HG03280 (cell line): ENCODE measurements at regions not wholly inside any gene's neighbourhood (a gene's known extent, or its start where the extent isn't known, plus 50 kb on each side); places are given as distances from the start of the nearest gene placed in this dataset.
"Not testable (repeated sequence)": the region's sequence is repeated elsewhere in the genome, so short reads cannot be mapped to it uniquely, and the experiment has no call there.

Experiments
- ATAC-seq: cut with Tn5 transposase; IDR thresholded peaks from one replicate; pipeline ENCODE4 v1.9.1; 2021; ENCODE audit warnings: mild to moderate bottlenecking, moderate library complexity; ENCODE audit not compliant: unreplicated experiment

DNA sequence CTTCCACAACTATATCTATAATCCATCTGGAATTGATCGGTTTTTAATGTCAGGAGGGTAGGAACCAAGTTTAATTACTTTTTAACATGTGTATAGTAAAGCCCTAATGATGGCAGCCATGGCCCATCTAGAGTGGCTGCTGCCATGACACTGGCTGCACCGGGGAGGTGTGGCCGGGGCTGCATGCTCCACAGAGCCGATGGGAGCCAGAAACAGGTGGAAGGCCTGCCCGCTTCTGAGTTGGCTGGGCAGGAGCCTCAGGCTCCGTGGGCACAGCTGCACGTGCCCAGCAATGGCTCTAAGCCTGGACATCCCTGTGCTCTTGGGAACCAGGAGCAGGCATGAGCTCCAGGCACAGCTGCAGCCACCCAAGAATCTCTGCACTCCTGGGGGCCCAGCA lies 73.0 kb downstream of the GBP6 start:
- ATAC-seq, result no peak

DNA sequence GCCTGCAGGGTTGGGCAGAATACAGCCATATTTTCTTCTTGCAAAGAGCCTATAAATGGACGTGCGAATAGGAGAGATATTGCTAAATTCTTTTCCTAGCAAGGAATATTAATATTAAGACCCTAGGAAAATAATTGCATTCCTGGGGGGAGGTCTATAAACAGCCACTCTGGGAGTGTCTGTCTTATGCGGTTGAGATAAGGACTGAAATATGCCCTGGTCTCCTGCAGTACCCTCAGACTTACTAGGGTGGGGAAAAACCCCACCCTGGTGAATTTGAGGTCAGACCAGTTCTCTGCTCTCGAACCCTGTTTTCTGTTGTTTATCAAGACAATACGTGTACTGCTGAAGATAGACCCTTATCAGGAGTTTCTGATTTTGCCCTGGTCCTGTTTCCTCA lies 74.4 kb downstream of the GBP6 start:
- not testable (repeated sequence) for ATAC-seq

DNA sequence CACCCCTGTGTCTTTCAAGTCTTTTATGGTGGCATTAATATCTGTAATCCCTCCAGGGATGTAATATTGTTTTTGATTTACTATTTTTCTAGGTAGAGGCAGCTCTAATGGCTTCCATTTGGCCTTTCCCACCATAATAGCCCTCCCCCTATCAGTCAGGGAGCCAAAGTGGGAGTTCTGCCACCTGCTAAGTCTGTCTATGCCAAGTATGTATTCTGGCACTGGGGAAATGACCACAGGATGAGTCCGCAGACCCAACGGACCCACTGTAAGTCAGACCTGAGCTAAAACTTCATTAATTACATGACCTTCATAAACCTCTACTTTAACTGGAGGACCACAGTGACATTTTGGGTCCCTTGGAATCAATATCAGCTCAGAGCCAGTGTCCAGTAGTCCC lies 77.1 kb downstream of the GBP6 start:
- ATAC-seq, result no peak

DNA sequence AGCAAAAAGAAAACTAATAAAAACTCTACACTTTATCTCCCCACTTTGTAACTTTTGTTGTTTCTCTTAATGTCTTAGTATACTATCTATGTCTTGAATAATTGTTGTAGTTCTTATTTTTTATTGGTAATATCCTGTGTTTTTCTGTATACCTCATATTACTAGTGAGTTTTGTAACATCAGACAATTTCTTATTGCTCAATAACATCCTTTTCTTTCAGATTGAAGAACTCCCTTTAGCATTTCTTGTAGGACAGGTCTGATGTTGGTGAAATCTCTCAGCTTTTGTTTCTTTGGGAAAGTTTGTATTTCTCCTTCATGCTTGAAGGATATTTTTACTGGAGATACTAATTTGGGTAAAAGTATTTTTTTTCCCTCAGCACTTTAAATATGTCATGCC lies 79.8 kb upstream of the LRRC8B start:
- ATAC-seq, result no peak

- ATAC-seq, result no peak
These were observed 73.6 kb upstream of the LRRC8B start for GRCh38 chr1:89451011-89451410.

- no peak for ATAC-seq
These were observed 71.3 kb upstream of the LRRC8B start for GRCh38 chr1:89453123-89453972.

DNA sequence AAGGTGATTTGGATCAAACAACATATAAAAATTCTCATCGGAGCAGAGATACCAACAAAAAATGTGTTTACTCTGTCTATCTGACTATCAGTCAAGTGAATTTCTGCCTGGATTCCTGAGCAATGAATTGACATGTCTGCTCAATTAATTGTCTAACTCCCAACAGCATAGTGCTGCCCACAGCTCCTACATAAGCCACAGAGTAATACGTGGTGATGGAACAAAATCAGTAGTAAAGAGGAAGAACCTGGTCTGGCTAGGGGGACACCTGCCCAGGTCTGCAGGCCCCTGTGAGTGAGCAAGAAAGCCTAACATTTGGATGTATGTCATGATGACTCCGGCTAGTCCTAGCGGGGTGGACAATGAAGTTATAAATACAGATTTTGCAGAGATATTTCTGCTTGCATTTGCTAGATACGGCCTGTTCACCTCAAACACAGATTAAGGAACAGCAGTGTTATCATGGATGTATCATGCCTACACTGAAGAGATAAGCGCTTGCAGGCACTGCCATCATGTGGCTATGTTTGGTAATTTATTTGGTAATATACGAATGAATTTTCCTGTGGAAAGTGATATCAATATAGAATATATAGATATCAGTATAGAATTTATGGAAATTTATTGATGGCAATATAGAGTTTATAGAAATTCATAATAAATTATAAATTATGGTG lies 69.6 kb upstream of the LRRC8B start:
- ATAC-seq, result no peak

DNA sequence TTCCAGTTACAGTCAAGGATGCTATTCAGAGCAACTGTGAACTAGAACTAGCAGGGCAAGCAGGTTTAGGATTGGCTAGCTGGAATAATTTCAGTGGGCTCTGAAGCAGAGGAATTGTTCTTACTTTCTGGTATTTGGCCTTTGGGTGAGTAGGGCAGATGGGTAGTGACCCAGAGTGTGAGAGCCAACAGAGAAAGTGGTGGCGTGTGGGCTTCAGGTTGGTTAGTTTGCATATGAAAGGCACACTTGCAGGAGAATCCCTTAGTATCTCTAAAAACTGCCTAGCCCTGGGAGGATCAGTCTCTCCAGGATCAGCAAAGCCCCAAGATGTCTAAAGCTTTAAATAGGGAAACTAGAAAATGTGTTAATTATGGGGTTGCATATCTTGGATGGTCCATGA lies 67.6 kb upstream of the LRRC8B start:
- ATAC-seq, result no peak

GRCh38 chr1:89459081-89459480 lies 65.5 kb upstream of the LRRC8B start:
- no peak for ATAC-seq

DNA sequence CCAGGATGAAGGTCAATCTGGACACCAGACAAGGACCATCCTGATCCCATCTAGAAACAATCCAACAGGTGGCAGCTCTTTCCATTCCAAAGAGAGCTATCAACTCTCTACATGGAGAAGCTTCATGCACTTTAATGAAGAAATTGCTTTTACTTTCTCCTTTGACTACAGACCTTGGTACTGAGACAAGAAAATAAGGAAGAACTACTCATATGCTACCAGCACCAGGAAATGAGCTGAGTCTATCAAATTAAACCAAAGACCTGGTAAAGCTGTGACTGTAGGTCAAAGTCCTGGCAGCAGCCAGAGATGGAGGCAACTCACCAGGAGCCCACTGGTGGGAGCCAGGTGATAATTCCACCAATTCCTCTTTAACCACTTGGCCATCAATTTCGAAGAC lies 64.3 kb upstream of the LRRC8B start:
- ATAC-seq, result no peak

GRCh38 chr1:89462250-89462649 lies 62.4 kb upstream of the LRRC8B start:
- ATAC-seq, result no peak

DNA sequence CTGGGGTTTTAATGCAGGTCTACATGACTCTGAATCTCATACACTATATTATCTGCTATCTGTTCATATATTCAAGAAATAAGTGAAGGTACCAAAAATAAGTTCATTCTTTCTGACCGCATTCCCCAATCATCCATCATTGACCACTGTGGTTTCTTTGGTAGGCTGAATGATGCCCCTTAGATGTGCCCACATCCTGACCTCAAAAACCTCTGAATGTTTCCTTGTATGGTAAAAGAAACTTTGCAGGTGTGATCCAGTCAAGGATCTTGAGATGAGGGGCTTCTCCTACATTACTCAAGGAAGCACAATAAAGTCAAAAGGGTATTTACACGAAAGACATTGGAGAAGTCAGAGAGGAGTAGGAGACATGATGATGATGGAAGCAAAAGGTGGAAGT lies 60.6 kb upstream of the LRRC8B start:
- no peak for ATAC-seq

GRCh38 chr1:89465201-89465600 lies 59.4 kb upstream of the LRRC8B start:
- peak; percentile 67 for ATAC-seq

GRCh38 chr1:89466307-89466930 lies 58.2 kb upstream of the LRRC8B start:
- no peak for ATAC-seq

DNA sequence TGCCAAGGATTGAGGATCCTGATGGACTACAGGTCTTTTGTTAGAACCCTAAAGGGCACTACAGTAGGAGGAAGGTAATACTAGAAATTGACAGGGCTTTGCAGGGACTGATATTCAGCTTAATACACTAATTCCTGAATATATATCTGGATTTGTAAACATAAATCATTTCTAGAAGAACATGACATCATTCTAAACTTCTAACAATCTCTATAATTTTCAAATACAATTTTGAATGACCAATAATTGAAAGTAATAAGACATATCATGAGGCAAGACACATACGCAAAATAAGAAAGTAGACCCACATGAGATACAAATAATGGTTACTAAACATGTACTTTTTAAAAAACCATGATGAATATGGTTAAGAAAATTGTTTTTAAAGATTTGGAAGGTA lies 52.4 kb upstream of the LRRC8B start:
- ATAC-seq, result no peak

DNA sequence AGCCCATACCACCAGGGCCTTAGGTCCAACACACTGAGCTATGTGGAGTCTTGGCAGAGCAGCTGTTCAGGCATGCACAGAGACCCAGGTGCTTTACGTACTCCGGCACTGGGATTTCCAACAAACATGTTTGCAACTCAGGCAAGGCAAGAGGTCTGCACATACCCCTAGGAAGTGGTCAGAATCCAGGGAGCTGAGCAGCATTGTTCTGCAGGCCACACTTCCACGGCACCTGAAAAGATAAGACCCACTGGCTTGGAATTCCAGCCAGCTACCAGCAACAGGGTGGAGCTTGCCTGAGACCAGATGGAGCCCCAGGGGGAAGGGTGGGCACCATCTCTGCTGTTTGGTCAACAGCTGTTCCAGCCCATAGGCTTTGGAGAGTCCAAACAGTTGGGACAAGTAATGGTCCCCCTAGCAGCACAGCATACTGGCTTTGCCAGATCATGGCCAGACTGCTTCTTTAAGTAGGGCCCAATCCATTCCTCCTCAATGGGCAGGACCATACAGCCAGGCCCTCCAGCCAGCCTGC lies 51.7 kb upstream of the LRRC8B start:
- ATAC-seq, result no peak
